ENCODE measurements at regions not wholly inside any gene's neighbourhood (a gene's known extent, or its start where the extent isn't known, plus 50 kb on each side); places are given as distances from the start of the nearest gene placed in this dataset.

DNA sequence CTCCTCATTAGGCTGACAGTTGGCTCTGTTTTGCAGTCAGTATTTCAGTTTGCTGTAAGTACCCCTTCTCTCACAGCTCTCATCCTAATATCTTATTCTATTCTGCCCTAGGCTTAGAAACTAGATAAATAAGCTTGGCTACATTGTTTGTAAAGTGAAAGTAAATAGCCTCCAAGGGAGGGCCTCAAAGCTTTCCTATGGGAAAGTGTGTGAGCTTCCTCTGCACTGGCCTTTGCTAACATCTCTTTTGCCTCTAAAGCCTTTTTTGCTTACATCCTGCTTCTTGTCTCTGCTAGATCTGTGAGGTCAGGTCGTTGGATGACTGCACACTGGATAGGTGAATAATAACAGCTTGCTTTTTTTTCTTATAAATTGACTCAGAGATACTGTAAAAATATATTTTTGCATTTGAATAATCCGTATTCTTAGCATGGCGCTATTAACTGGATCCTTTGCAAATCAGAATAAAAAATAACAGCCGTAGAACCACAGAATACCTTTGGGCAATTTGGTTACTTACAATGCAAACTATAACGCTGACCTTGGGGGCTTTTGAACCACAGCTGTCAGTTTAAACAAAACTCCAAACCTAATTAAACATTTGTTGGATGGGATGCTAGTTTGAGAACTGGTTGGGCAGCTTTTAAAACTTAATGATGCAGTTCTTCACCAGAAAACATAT is 55.1 kb downstream of the TTC6 start:
- Histone ChIP-seq H3K36me3 (no peaks in the 10 kb centered on the region), H3K4me3 (no peak overlapping the region), H3K27ac (no peak overlapping the region), H3K27me3 (no peaks in the 10 kb centered on the region), H3K4me1 (peaks cover 0 to 18% (median 0%) of the 10 kb centered on the region in 3 donors), H3K9me3 (no peaks in the 10 kb centered on the region)
- intact Hi-C loops (cut with DNase I): no loop called here
- DNase-seq: no peak
- WGBS, 2 donors: 34 to 35% methylated on average over 5 of the region's 5 CpGs
- TF ChIP-seq POLR2A (IDR thresholded peaks at IDR 0.05): no peak
- TF ChIP-seq, protein P1, sequence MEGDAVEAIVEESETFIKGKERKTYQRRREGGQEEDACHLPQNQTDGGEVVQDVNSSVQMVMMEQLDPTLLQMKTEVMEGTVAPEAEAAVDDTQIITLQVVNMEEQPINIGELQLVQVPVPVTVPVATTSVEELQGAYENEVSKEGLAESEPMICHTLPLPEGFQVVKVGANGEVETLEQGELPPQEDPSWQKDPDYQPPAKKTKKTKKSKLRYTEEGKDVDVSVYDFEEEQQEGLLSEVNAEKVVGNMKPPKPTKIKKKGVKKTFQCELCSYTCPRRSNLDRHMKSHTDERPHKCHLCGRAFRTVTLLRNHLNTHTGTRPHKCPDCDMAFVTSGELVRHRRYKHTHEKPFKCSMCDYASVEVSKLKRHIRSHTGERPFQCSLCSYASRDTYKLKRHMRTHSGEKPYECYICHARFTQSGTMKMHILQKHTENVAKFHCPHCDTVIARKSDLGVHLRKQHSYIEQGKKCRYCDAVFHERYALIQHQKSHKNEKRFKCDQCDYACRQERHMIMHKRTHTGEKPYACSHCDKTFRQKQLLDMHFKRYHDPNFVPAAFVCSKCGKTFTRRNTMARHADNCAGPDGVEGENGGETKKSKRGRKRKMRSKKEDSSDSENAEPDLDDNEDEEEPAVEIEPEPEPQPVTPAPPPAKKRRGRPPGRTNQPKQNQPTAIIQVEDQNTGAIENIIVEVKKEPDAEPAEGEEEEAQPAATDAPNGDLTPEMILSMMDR (IDR thresholded peaks at IDR 0.05): no peak

DNA sequence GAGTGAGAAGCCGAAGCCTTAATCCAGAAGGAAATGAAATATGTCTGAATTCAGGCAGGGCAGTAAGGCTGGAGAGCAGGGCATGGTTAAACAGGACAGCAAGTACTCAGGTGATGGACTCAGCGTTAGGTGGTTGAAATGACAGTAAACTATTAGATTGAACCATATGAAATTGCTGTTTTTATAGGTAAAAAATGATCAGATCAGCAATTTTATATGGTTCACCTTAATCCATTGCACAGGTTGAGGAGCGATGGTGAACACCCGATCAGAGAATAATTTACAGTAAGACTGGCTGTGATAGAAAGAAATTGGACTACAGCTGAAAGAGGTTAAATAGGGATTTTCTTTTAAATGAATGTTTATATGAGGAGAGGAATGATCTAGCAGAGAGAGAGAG is 56.6 kb downstream of the TTC6 start:
- intact Hi-C loops (cut with DNase I): no loop called here
- no peak overlapping the region for H3K4me3 ChIP-seq
- H3K9me3 ChIP-seq: no peaks in the 10 kb centered on the region
- no peak for TF ChIP-seq POLR2A (IDR thresholded peaks at IDR 0.05)
- WGBS, 2 donors: 81 to 91% methylated on average over 4 of the region's 4 CpGs
- H3K27ac ChIP-seq: no peak overlapping the region
- DNase-seq: no peak
- H3K27me3 ChIP-seq: no peaks in the 10 kb centered on the region
- no peaks in the 10 kb centered on the region for H3K36me3 ChIP-seq
- H3K4me1 ChIP-seq: peaks cover 0 to 18% (median 0%) of the 10 kb centered on the region in 3 donors

DNA sequence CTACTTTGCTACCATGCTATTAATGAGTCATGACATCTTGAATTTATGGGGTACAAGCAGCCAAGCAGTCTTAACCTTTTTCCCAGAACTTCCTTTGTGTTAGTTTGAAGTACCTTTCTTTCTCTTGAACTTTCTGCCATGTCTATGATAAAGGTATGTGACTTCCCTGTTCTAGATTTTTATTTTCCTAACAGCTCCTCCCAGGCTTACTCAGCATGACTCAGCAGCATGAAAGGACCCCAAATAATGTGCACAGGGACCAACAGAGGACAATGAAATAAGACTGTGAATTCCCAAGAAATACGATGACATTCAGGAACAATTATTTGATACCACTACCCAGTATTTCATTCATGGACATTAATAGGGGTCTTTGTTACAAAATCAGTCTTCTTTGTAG is 60.0 kb downstream of the TTC6 start:
- no peak overlapping the region for H3K4me3 ChIP-seq
- WGBS, 2 donors: 52 to 56% methylated on average over 1 of the region's 1 CpG
- H3K9me3 ChIP-seq: no peaks in the 10 kb centered on the region
- TF ChIP-seq, protein P1 (IDR thresholded peaks at IDR 0.05): no peak
- H3K27ac ChIP-seq: no peak overlapping the region
- DNase-seq: no peak
- H3K4me1 ChIP-seq: peaks cover 0 to 15% (median 0%) of the 10 kb centered on the region in 3 donors
- no peaks in the 10 kb centered on the region for H3K27me3 ChIP-seq
- H3K36me3 ChIP-seq: no peaks in the 10 kb centered on the region
- intact Hi-C loops (cut with DNase I): no loop called here

DNA sequence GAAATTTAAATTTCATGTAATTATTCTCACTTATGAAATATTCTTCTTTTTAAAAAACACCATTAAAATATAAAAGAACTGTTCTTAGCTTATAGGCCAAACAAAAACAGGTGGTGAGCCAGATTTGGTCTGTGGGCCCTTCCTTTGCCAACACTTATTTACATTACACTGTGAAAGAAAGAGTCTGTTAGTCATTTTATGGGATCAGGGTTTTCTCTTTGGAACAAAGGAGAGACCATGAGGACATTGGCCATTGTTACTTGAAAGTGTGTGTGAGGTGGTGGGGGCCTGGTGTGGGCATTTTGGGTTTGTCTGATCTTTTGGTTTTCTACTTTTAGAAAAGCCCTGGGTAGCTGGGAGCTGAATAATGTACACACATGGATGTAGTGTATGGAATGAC is 62.7 kb downstream of the TTC6 start:
- H3K36me3 ChIP-seq: no peaks in the 10 kb centered on the region
- H3K27me3 ChIP-seq: no peaks in the 10 kb centered on the region
- H3K4me1 ChIP-seq: peaks cover 0 to 9% (median 0%) of the 10 kb centered on the region in 3 donors
- no peak overlapping the region for H3K27ac ChIP-seq
- no peak overlapping the region for H3K4me3 ChIP-seq
- intact Hi-C loops (cut with DNase I): no loop called here
- H3K9me3 ChIP-seq: peaks cover 0 to 8% (median 5%) of the 10 kb centered on the region in 3 donors
- DNase-seq: no peak
- no peak for TF ChIP-seq POLR2A (IDR thresholded peaks at IDR 0.05)
- TF ChIP-seq, protein P1 (IDR thresholded peaks at IDR 0.05): no peak

DNA sequence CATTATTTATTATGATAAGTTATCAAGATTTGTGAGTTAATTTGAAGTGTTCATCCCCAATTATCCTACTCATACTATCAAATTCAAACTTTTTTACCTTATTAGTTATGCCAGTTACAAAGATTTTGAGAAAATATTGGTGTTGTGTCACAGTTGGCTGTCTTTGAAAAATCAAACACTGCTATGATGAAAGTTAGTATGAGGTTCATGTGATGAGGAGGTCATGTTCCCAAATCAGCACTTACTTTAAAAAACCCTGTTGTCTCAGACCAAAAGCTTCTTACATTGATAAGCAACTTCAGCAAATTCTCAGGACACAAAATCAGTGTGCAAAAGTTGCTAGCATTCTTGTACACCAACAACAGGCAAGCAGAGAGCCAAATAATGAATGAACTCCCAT is 68.1 kb downstream of the TTC6 start:
- H3K27me3 ChIP-seq: no peaks in the 10 kb centered on the region
- H3K36me3 ChIP-seq: no peaks in the 10 kb centered on the region
- H3K27ac ChIP-seq: no peak overlapping the region
- intact Hi-C loops (cut with DNase I): no loop called here
- H3K4me3 ChIP-seq: no peak overlapping the region
- DNase-seq: no peak
- no peaks in the 10 kb centered on the region for H3K4me1 ChIP-seq
- TF ChIP-seq POLR2A (IDR thresholded peaks at IDR 0.05): no peak
- TF ChIP-seq, protein P1 (IDR thresholded peaks at IDR 0.05): no peak
- H3K9me3 ChIP-seq: peaks cover 0 to 8% (median 5%) of the 10 kb centered on the region in 3 donors

DNA sequence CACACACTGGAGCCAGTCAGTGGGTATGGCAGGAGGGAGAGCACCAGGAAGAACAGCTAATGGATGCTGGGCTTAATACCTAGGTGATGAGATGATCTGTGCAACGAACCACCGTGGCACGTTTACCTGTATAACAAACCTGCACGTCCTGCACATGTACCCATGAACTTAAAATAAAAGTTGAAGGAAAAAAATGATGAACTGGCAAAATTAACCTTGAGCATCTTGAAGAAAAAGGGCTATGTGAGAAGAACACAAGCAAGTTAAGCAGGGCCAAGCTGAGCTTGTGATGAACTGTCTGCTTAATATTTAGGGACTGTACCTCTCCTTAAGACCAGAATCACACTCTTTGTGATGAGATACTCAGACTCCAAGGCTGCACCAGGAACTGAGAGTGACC is 70.0 kb downstream of the TTC6 start:
- TF ChIP-seq, protein P1 (IDR thresholded peaks at IDR 0.05): no peak
- TF ChIP-seq POLR2A (IDR thresholded peaks at IDR 0.05): no peak
- WGBS, 2 donors: 74 to 86% methylated on average over 4 of the region's 4 CpGs
- Histone ChIP-seq H3K9me3 (peaks cover 0 to 8% (median 5%) of the 10 kb centered on the region in 3 donors), H3K36me3 (no peaks in the 10 kb centered on the region), H3K4me1 (no peaks in the 10 kb centered on the region), H3K4me3 (no peak overlapping the region), H3K27me3 (no peaks in the 10 kb centered on the region), H3K27ac (no peak overlapping the region)
- intact Hi-C loops (cut with DNase I): no loop called here
- no peak for DNase-seq
